Head of caudate nucleus (tissue), 42 donors: ENCODE measurements at regions not wholly inside any gene's neighbourhood (a gene's known extent, or its start where the extent isn't known, plus 50 kb on each side); places are given as distances from the start of the nearest gene placed in this dataset.
"Not testable (repeated sequence)": the region's sequence is repeated elsewhere in the genome, so short reads cannot be mapped to it uniquely, and the experiment has no call there.

ENCODE experiments used
- DNase-seq, 42 donors: peaks; one replicate each; pipeline versions ENCODE4 v3.0.0 to v3.0.0-alpha.2; 2020 to 2021; ENCODE audit warnings: mixed read lengths in 7 of 42
- intact Hi-C: fragments of 100-400 bp; cut with DNase I; formaldehyde crosslinking; loops from one replicate; pipeline ENCODE4 v1.15.0; 2022

GRCh38 chr19:28997866-28998265, 215.1 kb downstream of the UQCRFS1 start:
- intact Hi-C loops, DNase-seq: not testable (repeated sequence)

- intact Hi-C loops, result no loop called here
- DNase-seq, result no peak
These were observed 222.4 kb downstream of the UQCRFS1 start for GRCh38 chr19:28990522-28990921.

GRCh38 chr19:28989739-28990138, 223.2 kb downstream of the UQCRFS1 start:
- intact Hi-C loops, result no loop called here
- no peak for DNase-seq

GRCh38 chr19:28988066-28988465, 224.9 kb downstream of the UQCRFS1 start:
- intact Hi-C loops, result no loop called here

GRCh38 chr19:28987177-28987576, 225.8 kb downstream of the UQCRFS1 start:
- no peak for DNase-seq
- intact Hi-C loops, result no loop called here

More at GRCh38 chr19:28988066-28988465, 224.9 kb downstream of the UQCRFS1 start:
- DNase-seq, result no peak

GRCh38 chr19:28985201-28985600, 227.8 kb downstream of the UQCRFS1 start:
- intact Hi-C loops, result no loop called here
- DNase-seq, result no peak

- DNase-seq, result no peak
- intact Hi-C loops, result no loop called here
These were observed 228.6 kb downstream of the UQCRFS1 start for GRCh38 chr19:28984315-28984714.

GRCh38 chr19:28983430-28983829, 229.5 kb downstream of the UQCRFS1 start:
- intact Hi-C loops, result no loop called here
- DNase-seq, result no peak

- intact Hi-C loops, result no loop called here
These were observed 231.0 kb downstream of the UQCRFS1 start for GRCh38 chr19:28981994-28982393.

GRCh38 chr19:28981518-28981917, 231.4 kb downstream of the UQCRFS1 start:
- intact Hi-C loops, result no loop called here
- no peak for DNase-seq

More at GRCh38 chr19:28981994-28982393, 231.0 kb downstream of the UQCRFS1 start:
- no peak for DNase-seq

- intact Hi-C loops, result no loop called here
- no peak for DNase-seq
These were observed 232.6 kb downstream of the UQCRFS1 start for GRCh38 chr19:28980236-28980868.

- no peak for DNase-seq
- intact Hi-C loops, result no loop called here
These were observed 235.1 kb downstream of the UQCRFS1 start for GRCh38 chr19:28977826-28978225.

GRCh38 chr19:28972058-28972852, 240.7 kb downstream of the UQCRFS1 start:
- intact Hi-C loops, result no loop called here
- DNase-seq, result no peak

- intact Hi-C loops, result no loop called here
- no peak for DNase-seq
These were observed 241.4 kb downstream of the UQCRFS1 start for GRCh38 chr19:28971513-28971912.

GRCh38 chr19:28971049-28971448, 241.9 kb downstream of the UQCRFS1 start:
- peak in 1 of 42 donors; percentile 7 for DNase-seq
- intact Hi-C loops, result no loop called here

GRCh38 chr19:28968721-28969120, 244.2 kb downstream of the UQCRFS1 start:
- intact Hi-C loops, result no loop called here

GRCh38 chr19:28966737-28967399, 246.1 kb downstream of the UQCRFS1 start:
- no peak for DNase-seq
- intact Hi-C loops, result no loop called here

More at GRCh38 chr19:28968721-28969120, 244.2 kb downstream of the UQCRFS1 start:
- DNase-seq, result no peak

GRCh38 chr19:28964500-28964899, 248.5 kb downstream of the UQCRFS1 start:
- DNase-seq, result no peak
- intact Hi-C loops, result no loop called here

GRCh38 chr19:28963486-28964250, 249.3 kb downstream of the UQCRFS1 start:
- DNase-seq, result no peak
- intact Hi-C loops, result no loop called here
